Activated B cell treated with CpG ODN at 0.5 μM for 24 hours (primary cell): ENCODE measurements at regions not wholly inside any gene's neighbourhood (a gene's known extent, or its start where the extent isn't known, plus 50 kb on each side); places are given as distances from the start of the nearest gene placed in this dataset.

Experiments used
- ATAC-seq: fragments of 200-7000 bp; cut with Tn5 transposase; one replicate; pipeline ENCODE4 v1.10.0; 2021; ENCODE audit warnings: low read depth, mild to moderate bottlenecking, moderate library complexity
- CTCF ChIA-PET: fragments of 350-600 bp; sonication (Branson Sonifier 250); formaldehyde crosslinking; loops from one replicate; lab custom pipeline; 2021; ENCODE audit warnings: antibody characterized with exemption; lab: Charles Lee
- POLR2A ChIA-PET: fragments of 350-600 bp; sonication (Branson Sonifier 250); formaldehyde crosslinking; loops from one replicate; lab custom pipeline; 2021; ENCODE audit warnings: antibody characterized with exemption; lab: Charles Lee
- DNase-seq: peaks from one replicate; pipeline ENCODE4 v3.0.0; 2022
- H3K27ac Mint-ChIP-seq: one replicate; pipeline ENCODE4 v1.8.0; 2020; ENCODE audit warnings: mixed read lengths
- H3K27me3 Mint-ChIP-seq: one replicate; pipeline ENCODE4 v1.8.0; 2021; ENCODE audit warnings: mixed read lengths
- H3K36me3 Mint-ChIP-seq: one replicate; pipeline ENCODE4 v1.8.0; 2021; ENCODE audit warnings: low read depth, mixed read lengths
- H3K4me1 Mint-ChIP-seq: one replicate; pipeline ENCODE4 v1.8.0; 2021; ENCODE audit warnings: mixed read lengths
- H3K4me3 Mint-ChIP-seq: one replicate; pipeline ENCODE4 v1.8.0; 2020; ENCODE audit warnings: mild to moderate bottlenecking, mixed read lengths
- H3K9me3 Mint-ChIP-seq: one replicate; pipeline ENCODE4 v1.8.0; 2020; ENCODE audit warnings: mixed read lengths
- intact Hi-C: fragments of 100-400 bp; cut with micrococcal nuclease; formaldehyde crosslinking; loops from one replicate; pipeline ENCODE4 v1.15.1; 2024
- TF ChIP-seq, protein P1 (sequence below): fragments of 200-600 bp; IDR thresholded peaks from one replicate; pipeline ENCODE4 v1.8.0; 2022; ENCODE audit warnings: antibody characterized with exemption, mild to moderate bottlenecking

DNA sequence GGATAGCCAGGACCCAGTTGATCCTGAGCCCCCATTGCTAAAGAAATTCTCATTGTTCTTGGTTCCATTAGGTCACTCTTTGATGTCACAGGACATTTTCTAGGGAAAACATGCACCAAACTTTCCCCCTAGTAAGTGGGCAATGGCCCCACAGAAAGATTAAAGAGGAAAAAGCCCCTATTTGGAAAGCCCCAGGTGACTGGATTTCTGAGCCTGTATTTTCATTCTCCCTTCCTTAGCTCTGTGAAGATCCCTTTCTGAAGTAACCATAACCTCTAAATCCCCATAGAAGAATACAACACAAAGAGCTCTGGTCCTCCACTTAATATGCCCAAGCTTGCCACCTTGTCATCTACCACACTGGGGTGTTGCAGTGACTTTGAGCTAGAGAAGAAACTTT lies 232.3 kb upstream of the FGGY start:
- ATAC-seq = no peak
- POLR2A ChIA-PET = no interaction called here
- Mint-ChIP-seq H3K27me3 (no peaks in the 10 kb centered on the region), H3K9me3 (no peaks in the 10 kb centered on the region), H3K27ac (no peak overlapping the region), H3K36me3 (no peaks in the 10 kb centered on the region), H3K4me3 (no peak overlapping the region), H3K4me1 (peaks cover 30% of the 10 kb centered on the region)
- TF ChIP-seq, protein P1, sequence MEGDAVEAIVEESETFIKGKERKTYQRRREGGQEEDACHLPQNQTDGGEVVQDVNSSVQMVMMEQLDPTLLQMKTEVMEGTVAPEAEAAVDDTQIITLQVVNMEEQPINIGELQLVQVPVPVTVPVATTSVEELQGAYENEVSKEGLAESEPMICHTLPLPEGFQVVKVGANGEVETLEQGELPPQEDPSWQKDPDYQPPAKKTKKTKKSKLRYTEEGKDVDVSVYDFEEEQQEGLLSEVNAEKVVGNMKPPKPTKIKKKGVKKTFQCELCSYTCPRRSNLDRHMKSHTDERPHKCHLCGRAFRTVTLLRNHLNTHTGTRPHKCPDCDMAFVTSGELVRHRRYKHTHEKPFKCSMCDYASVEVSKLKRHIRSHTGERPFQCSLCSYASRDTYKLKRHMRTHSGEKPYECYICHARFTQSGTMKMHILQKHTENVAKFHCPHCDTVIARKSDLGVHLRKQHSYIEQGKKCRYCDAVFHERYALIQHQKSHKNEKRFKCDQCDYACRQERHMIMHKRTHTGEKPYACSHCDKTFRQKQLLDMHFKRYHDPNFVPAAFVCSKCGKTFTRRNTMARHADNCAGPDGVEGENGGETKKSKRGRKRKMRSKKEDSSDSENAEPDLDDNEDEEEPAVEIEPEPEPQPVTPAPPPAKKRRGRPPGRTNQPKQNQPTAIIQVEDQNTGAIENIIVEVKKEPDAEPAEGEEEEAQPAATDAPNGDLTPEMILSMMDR = no peak
- intact Hi-C loops = no loop called here
- CTCF ChIA-PET = no interaction called here
- DNase-seq = no peak

- ChIA-PET CTCF (no interaction called here), POLR2A (no interaction called here)
- Mint-ChIP-seq H3K36me3 (no peaks in the 10 kb centered on the region), H3K9me3 (no peaks in the 10 kb centered on the region), H3K4me1 (peaks cover 37% of the 10 kb centered on the region), H3K27me3 (no peaks in the 10 kb centered on the region), H3K4me3 (no peak overlapping the region), H3K27ac (no peak overlapping the region)
- TF ChIP-seq, protein P1 = no peak
- no peak for ATAC-seq
- intact Hi-C loops = no loop called here
- no peak for DNase-seq
Measured at GRCh38 chr1:59066236-59066635, 230.7 kb upstream of the FGGY start.

DNA sequence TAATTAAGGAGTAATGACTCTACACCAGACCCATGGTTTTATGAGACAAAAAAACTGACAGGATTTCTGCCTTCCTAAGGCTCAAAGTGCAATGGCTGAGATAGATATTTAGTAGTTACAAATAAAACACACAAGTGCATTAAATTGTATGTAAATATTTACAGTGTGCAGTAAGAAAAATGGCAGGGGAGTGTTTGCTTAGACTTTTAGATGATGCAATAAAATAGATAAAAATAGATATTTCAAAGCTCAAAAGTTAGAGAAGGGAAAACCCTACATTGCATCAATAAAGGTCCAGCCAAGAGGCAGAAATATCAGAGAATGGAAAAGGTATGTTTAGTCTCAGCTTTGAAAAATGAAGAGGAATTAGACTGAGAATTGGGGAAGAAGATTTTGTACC lies 226.3 kb upstream of the FGGY start:
- ATAC-seq (no peak), DNase-seq (no peak)
- ChIA-PET CTCF (no interaction called here), POLR2A (no interaction called here)
- intact Hi-C loops = loop anchor here (10.0 kb wide), 2 partner anchors 224 to 624 kb away; partner anchors contain the start of gene FGGY
- H3K27me3 Mint-ChIP-seq = no peaks in the 10 kb centered on the region
- H3K36me3 Mint-ChIP-seq = no peaks in the 10 kb centered on the region
- no peaks in the 10 kb centered on the region for H3K9me3 Mint-ChIP-seq
- no peak overlapping the region for H3K27ac Mint-ChIP-seq
- H3K4me3 Mint-ChIP-seq = no peak overlapping the region
- TF ChIP-seq, protein P1 = no peak
- peaks cover 26% of the 10 kb centered on the region for H3K4me1 Mint-ChIP-seq

DNA sequence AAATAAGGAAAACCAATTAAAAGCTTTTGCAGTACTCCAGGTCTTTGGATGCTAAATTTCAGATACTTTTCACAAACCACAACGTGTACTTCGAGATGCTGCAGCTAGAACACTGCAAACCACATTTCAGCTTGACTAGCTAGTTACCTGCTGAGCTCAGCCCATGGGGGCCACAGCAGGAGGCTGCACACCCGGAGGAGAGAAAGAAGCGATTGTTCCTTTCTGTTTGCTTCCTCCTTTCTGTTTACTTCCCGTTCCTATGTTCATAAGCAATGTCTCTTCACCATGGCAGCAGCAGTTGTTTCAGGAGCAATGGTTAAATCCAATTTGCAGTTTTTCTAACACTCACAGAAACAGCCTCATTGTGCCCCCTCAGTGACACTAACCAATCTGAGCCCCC lies 225.6 kb upstream of the FGGY start:
- DNase-seq = no peak
- TF ChIP-seq, protein P1 = no peak
- peaks cover 26% of the 10 kb centered on the region for H3K4me1 Mint-ChIP-seq
- H3K4me3 Mint-ChIP-seq = peak overlapping the region; percentile 46
- ChIA-PET POLR2A (interaction anchor here (0.6 to 1.3 kb wide), 3 partner anchors 225 to 288 kb away, joined by 3 to 9 read pairs (median 3); partner anchors contain the start of gene JUN), CTCF (interaction anchor here (0.6 to 0.9 kb wide), 2 partner anchors 24 to 221 kb away, joined by 3 read pairs; no protein-coding TSS in a partner anchor)
- ATAC-seq = peak; percentile 42
- intact Hi-C loops = loop anchor here (10.0 kb wide), 2 partner anchors 224 to 624 kb away; partner anchors contain the start of gene FGGY
- H3K36me3 Mint-ChIP-seq = no peaks in the 10 kb centered on the region
- peak overlapping the region; percentile 67 for H3K27ac Mint-ChIP-seq
- no peaks in the 10 kb centered on the region for H3K9me3 Mint-ChIP-seq
- no peaks in the 10 kb centered on the region for H3K27me3 Mint-ChIP-seq

GRCh38 chr1:59071876-59072582 lies 224.9 kb upstream of the FGGY start:
- ATAC-seq = peak; percentile 71
- ChIA-PET POLR2A (interaction anchor here (0.6 to 1.3 kb wide), 3 partner anchors 224 to 289 kb away, joined by 3 to 9 read pairs (median 3); partner anchors contain the start of gene JUN), CTCF (interaction anchor here (0.6 to 0.9 kb wide), 2 partner anchors 24 to 220 kb away, joined by 3 read pairs; no protein-coding TSS in a partner anchor)
- DNase-seq = no peak
- intact Hi-C loops = loop anchor here (10.0 kb wide), 2 partner anchors 223 to 623 kb away; partner anchors contain the start of gene FGGY
- H3K9me3 Mint-ChIP-seq = no peaks in the 10 kb centered on the region
- H3K4me3 Mint-ChIP-seq = peak overlapping the region; percentile 25
- peaks cover 33% of the 10 kb centered on the region for H3K4me1 Mint-ChIP-seq
- peak overlapping the region; percentile 67 for H3K27ac Mint-ChIP-seq
- H3K36me3 Mint-ChIP-seq = no peaks in the 10 kb centered on the region
- H3K27me3 Mint-ChIP-seq = no peaks in the 10 kb centered on the region
- TF ChIP-seq, protein P1 = no peak
